ENCODE measurements at regions not wholly inside any gene's neighbourhood (a gene's known extent, or its start where the extent isn't known, plus 50 kb on each side); places are given as distances from the start of the nearest gene placed in this dataset.

DNA sequence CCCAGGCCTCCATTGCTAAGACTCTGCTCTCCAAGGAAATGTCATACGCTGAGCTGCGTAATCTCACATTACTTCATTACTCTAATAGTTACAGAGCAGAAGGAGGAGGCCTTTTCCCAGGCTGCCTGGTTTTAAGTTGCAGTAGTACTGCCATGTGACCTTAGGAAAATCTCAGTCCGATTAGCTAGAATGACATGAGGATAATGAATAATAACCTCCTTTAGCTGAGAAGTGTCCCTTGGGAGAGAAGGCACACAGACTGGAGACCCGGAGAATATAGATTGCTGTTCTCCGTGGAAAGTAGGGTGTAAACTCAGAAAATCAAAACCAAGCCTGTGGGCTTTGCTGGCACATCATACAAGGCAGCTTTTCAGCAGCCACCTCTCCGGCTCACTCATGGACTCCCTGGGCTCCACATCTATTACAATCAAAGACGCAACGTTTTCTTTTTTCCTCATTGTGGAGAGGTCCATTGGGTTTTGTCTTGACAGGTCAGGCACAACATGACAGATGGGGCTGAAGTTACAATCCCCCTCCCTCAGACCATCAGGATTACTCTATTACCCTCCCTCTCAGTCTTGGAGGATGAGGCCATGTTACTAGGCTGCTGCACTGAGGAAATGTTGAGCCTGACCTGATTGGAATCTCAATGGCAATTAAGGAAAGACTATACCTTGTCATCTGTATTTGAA, 134.8 kb upstream of the MB21D2 start:
- H3K4me1 ChIP-seq (ENCODE audit: control insufficient read depth, insufficient read depth, low read depth, low read length), result no peaks in the 10 kb centered on the region
- no peak overlapping the region for H3K4ac ChIP-seq (ENCODE audit: low read depth in 1 of 2, low read length in 2 of 2)
- H2BK5ac ChIP-seq (ENCODE audit: low read depth, low read length, poor library complexity, severe bottlenecking), result no peak overlapping the region
- H3K27me3 ChIP-seq (ENCODE audit: control insufficient read depth in 1 of 2, insufficient read depth in 1 of 2, low read length in 2 of 2), result peaks cover 0 to 3% of the 10 kb centered on the region in 2 experiments
- H2BK12ac ChIP-seq (ENCODE audit: low read length in 2 of 2), result no peak overlapping the region
- no peak overlapping the region for H3K14ac ChIP-seq (ENCODE audit: low read length in 2 of 2)
- H4K91ac ChIP-seq (ENCODE audit: low read length), result no peak overlapping the region
- no peaks in the 10 kb centered on the region for H3K9me3 ChIP-seq (ENCODE audit: control insufficient read depth, low read length)
- H3K79me1 ChIP-seq (replicated peaks; ENCODE audit: low read length, poor library complexity, severe bottlenecking), result no peaks in the 10 kb centered on the region
- no peak overlapping the region for H4K8ac ChIP-seq (ENCODE audit: low read length)
- no peak overlapping the region for H3K4me3 ChIP-seq (ENCODE audit: insufficient read depth in 1 of 2, low read depth in 1 of 2, low read length in 2 of 2)
- no peak overlapping the region for H3K23ac ChIP-seq (ENCODE audit: low read length in 2 of 2)
- H2BK120ac ChIP-seq (ENCODE audit: low read depth, low read length), result no peak overlapping the region
- WGBS, result 68% methylated on average over 6 of the region's 8 CpGs
- H3K36me3 ChIP-seq (ENCODE audit: control insufficient read depth in 1 of 2, insufficient read depth in 2 of 2, low read depth in 1 of 2, low read length in 2 of 2), result no peaks in the 10 kb centered on the region
- no peak overlapping the region for H2AK5ac ChIP-seq (ENCODE audit: low read length, severe bottlenecking)
- H3K18ac ChIP-seq (ENCODE audit: low read depth in 1 of 2, low read length in 2 of 2), result no peak overlapping the region
- no peak for DNase-seq
- no peak overlapping the region for H3K4me2 ChIP-seq (ENCODE audit: low read length, poor library complexity, severe bottlenecking)
- no peak overlapping the region for H2BK15ac ChIP-seq (ENCODE audit: low read depth, poor library complexity, severe bottlenecking)
- H3K9ac ChIP-seq (ENCODE audit: low read length), result no peak overlapping the region
- no peak overlapping the region for H3K27ac ChIP-seq (ENCODE audit: low read length, poor library complexity, severe bottlenecking)
- no peak overlapping the region for H2AFZ ChIP-seq (ENCODE audit: low read depth, low read length)

DNA sequence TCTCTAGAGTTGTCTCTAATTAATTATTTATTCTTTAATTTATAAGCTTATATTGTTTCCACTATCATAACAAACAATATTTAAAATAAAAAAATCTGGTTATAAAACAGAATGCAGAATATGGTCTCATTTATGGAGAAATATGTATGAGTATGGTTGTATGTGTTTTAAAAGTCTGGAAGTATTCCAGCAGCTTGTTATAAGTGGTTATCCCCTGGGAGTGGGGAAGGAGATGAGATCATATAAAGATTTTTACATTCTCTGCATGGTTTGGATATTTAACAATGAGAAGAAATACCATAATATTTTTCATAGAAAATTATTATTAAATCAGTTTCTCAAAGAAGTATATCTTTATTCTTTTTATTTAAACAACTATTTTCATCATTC, 135.4 kb upstream of the MB21D2 start:
- H3K9ac ChIP-seq (ENCODE audit: low read length), result no peak overlapping the region
- no peak for DNase-seq
- no peak overlapping the region for H4K91ac ChIP-seq (ENCODE audit: low read length)
- H3K4me1 ChIP-seq (ENCODE audit: control insufficient read depth, insufficient read depth, low read depth, low read length), result no peaks in the 10 kb centered on the region
- peaks cover 0 to 3% of the 10 kb centered on the region in 2 experiments for H3K27me3 ChIP-seq (ENCODE audit: control insufficient read depth in 1 of 2, insufficient read depth in 1 of 2, low read length in 2 of 2)
- no peak overlapping the region for H2BK5ac ChIP-seq (ENCODE audit: low read depth, low read length, poor library complexity, severe bottlenecking)
- H3K4ac ChIP-seq (ENCODE audit: low read depth in 1 of 2, low read length in 2 of 2), result no peak overlapping the region
- no peak overlapping the region for H3K27ac ChIP-seq (ENCODE audit: low read length, poor library complexity, severe bottlenecking)
- no peak overlapping the region for H2BK120ac ChIP-seq (ENCODE audit: low read depth, low read length)
- H3K18ac ChIP-seq (ENCODE audit: low read depth in 1 of 2, low read length in 2 of 2), result no peak overlapping the region
- no peak overlapping the region for H2AFZ ChIP-seq (ENCODE audit: low read depth, low read length)
- H2BK15ac ChIP-seq (ENCODE audit: low read depth, poor library complexity, severe bottlenecking), result no peak overlapping the region
- H4K8ac ChIP-seq (ENCODE audit: low read length), result no peak overlapping the region
- no peak overlapping the region for H3K4me3 ChIP-seq (ENCODE audit: insufficient read depth in 1 of 2, low read depth in 1 of 2, low read length in 2 of 2)
- no peaks in the 10 kb centered on the region for H3K79me1 ChIP-seq (replicated peaks; ENCODE audit: low read length, poor library complexity, severe bottlenecking)
- H3K4me2 ChIP-seq (ENCODE audit: low read length, poor library complexity, severe bottlenecking), result no peak overlapping the region
- H3K36me3 ChIP-seq (ENCODE audit: control insufficient read depth in 1 of 2, insufficient read depth in 2 of 2, low read depth in 1 of 2, low read length in 2 of 2), result no peaks in the 10 kb centered on the region
- H3K9me3 ChIP-seq (ENCODE audit: control insufficient read depth, low read length), result no peaks in the 10 kb centered on the region
- H3K23ac ChIP-seq (ENCODE audit: low read length in 2 of 2), result no peak overlapping the region
- H2BK12ac ChIP-seq (ENCODE audit: low read length in 2 of 2), result no peak overlapping the region
- no peak overlapping the region for H2AK5ac ChIP-seq (ENCODE audit: low read length, severe bottlenecking)
- no peak overlapping the region for H3K14ac ChIP-seq (ENCODE audit: low read length in 2 of 2)

DNA sequence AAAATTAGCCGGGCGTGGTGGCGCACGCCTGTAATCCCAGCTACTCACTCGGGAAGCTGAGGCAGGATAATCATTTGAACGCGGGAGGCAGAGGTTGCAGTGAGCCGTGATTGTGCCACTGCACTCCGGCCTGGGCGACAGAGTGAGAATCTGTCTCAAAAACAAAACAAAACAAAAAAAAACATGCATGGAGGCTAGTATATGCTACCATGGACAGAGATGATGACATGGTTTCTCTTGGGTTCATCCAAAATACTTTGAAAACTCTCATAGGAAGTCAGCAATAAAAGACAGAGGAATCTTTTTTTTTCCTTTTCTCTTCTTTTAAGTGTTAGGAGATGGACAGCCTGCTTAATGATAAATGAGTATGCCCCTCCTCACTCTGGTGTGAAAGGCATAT, 137.7 kb upstream of the MB21D2 start:
- Histone ChIP-seq H3K27me3 (ENCODE audit: control insufficient read depth in 1 of 2, insufficient read depth in 1 of 2, low read length in 2 of 2) (peaks cover 0 to 3% of the 10 kb centered on the region in 2 experiments), H2BK5ac (ENCODE audit: low read depth, low read length, poor library complexity, severe bottlenecking) (no peak overlapping the region), H2AK5ac (ENCODE audit: low read length, severe bottlenecking) (no peak overlapping the region), H2BK120ac (ENCODE audit: low read depth, low read length) (no peak overlapping the region), H3K36me3 (ENCODE audit: control insufficient read depth in 1 of 2, insufficient read depth in 2 of 2, low read depth in 1 of 2, low read length in 2 of 2) (no peaks in the 10 kb centered on the region), H2BK15ac (ENCODE audit: low read depth, poor library complexity, severe bottlenecking) (no peak overlapping the region), H3K9ac (ENCODE audit: low read length) (no peak overlapping the region), H3K14ac (ENCODE audit: low read length in 2 of 2) (no peak overlapping the region), H3K23ac (ENCODE audit: low read length in 2 of 2) (no peak overlapping the region), H3K18ac (ENCODE audit: low read depth in 1 of 2, low read length in 2 of 2) (no peak overlapping the region), H3K4me3 (ENCODE audit: insufficient read depth in 1 of 2, low read depth in 1 of 2, low read length in 2 of 2) (no peak overlapping the region), H2AFZ (ENCODE audit: low read depth, low read length) (no peak overlapping the region), H4K8ac (ENCODE audit: low read length) (no peak overlapping the region), H3K4ac (ENCODE audit: low read depth in 1 of 2, low read length in 2 of 2) (no peak overlapping the region), H2BK12ac (ENCODE audit: low read length in 2 of 2) (no peak overlapping the region), H3K4me2 (ENCODE audit: low read length, poor library complexity, severe bottlenecking) (no peak overlapping the region), H3K79me1 (replicated peaks; ENCODE audit: low read length, poor library complexity, severe bottlenecking) (no peaks in the 10 kb centered on the region), H3K9me3 (ENCODE audit: control insufficient read depth, low read length) (no peaks in the 10 kb centered on the region), H4K91ac (ENCODE audit: low read length) (no peak overlapping the region), H3K27ac (ENCODE audit: low read length, poor library complexity, severe bottlenecking) (no peak overlapping the region), H3K4me1 (ENCODE audit: control insufficient read depth, insufficient read depth, low read depth, low read length) (no peaks in the 10 kb centered on the region)
- no peak for DNase-seq
- 89% methylated on average over 8 of the region's 10 CpGs for WGBS

DNA sequence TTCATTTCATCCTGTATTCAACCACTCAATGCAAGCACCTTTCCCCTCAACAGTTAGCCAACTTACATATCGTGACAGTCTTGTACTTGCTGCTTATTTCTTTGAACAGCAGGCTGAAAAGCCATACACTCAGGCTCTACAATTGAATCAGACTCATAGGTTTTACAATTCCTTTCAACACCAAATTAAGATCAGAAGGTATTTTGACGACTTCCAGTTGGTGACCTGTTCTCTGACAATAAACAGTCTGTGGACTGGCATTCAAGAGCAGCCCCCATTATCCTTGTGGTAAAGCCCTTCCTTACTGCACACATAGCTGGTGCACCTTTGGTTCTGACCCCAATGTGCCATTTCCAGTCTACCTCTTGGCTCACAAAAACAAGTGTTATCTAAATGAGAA, 140.0 kb upstream of the MB21D2 start:
- Histone ChIP-seq H3K36me3 (ENCODE audit: control insufficient read depth in 1 of 2, insufficient read depth in 2 of 2, low read depth in 1 of 2, low read length in 2 of 2) (no peaks in the 10 kb centered on the region), H4K91ac (ENCODE audit: low read length) (no peak overlapping the region), H3K14ac (ENCODE audit: low read length in 2 of 2) (no peak overlapping the region), H2BK120ac (ENCODE audit: low read depth, low read length) (no peak overlapping the region), H3K4me3 (ENCODE audit: insufficient read depth in 1 of 2, low read depth in 1 of 2, low read length in 2 of 2) (no peak overlapping the region), H2BK12ac (ENCODE audit: low read length in 2 of 2) (no peak overlapping the region), H2BK5ac (ENCODE audit: low read depth, low read length, poor library complexity, severe bottlenecking) (no peak overlapping the region), H3K27ac (ENCODE audit: low read length, poor library complexity, severe bottlenecking) (no peak overlapping the region), H3K4me2 (ENCODE audit: low read length, poor library complexity, severe bottlenecking) (no peak overlapping the region), H2BK15ac (ENCODE audit: low read depth, poor library complexity, severe bottlenecking) (no peak overlapping the region), H3K27me3 (ENCODE audit: control insufficient read depth in 1 of 2, insufficient read depth in 1 of 2, low read length in 2 of 2) (no peaks in the 10 kb centered on the region), H3K23ac (ENCODE audit: low read length in 2 of 2) (no peak overlapping the region), H3K4me1 (ENCODE audit: control insufficient read depth, insufficient read depth, low read depth, low read length) (no peaks in the 10 kb centered on the region), H3K4ac (ENCODE audit: low read depth in 1 of 2, low read length in 2 of 2) (no peak overlapping the region), H2AFZ (ENCODE audit: low read depth, low read length) (no peak overlapping the region), H4K8ac (ENCODE audit: low read length) (no peak overlapping the region), H3K9me3 (ENCODE audit: control insufficient read depth, low read length) (no peaks in the 10 kb centered on the region), H3K18ac (ENCODE audit: low read depth in 1 of 2, low read length in 2 of 2) (no peak overlapping the region), H3K79me1 (replicated peaks; ENCODE audit: low read length, poor library complexity, severe bottlenecking) (no peaks in the 10 kb centered on the region), H2AK5ac (ENCODE audit: low read length, severe bottlenecking) (no peak overlapping the region), H3K9ac (ENCODE audit: low read length) (no peak overlapping the region)
- 63% methylated on average over 2 of the region's 2 CpGs for WGBS
- no peak for DNase-seq
